ENCODE measurements at regions not wholly inside any gene's neighbourhood (a gene's known extent, or its start where the extent isn't known, plus 50 kb on each side); places are given as distances from the start of the nearest gene placed in this dataset.

DNA sequence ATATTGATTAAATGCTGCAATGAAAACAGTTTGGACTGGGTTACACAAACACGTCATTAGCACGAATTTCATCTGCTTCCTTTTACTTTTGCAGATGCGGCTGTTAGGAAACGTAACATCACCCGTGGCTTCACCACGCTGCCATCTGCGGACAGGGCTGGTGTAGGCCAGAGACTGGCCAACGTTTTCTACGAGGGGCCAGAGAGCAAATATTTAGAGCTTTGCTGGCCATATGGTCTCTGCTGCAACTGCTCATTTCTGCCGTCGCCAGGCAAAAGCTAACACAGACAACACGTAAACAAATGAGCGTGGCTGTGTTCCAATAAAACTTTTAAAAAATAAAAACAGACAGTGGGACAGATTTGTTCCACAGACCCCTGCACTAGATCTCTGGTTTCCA, 96.6 kb downstream of the ENGASE start:
- ATAC-seq (no peak), DNase-seq (ENCODE audit: missing footprints) (no peak)
- intact Hi-C loops (cut with DNase I): no loop called here

DNA sequence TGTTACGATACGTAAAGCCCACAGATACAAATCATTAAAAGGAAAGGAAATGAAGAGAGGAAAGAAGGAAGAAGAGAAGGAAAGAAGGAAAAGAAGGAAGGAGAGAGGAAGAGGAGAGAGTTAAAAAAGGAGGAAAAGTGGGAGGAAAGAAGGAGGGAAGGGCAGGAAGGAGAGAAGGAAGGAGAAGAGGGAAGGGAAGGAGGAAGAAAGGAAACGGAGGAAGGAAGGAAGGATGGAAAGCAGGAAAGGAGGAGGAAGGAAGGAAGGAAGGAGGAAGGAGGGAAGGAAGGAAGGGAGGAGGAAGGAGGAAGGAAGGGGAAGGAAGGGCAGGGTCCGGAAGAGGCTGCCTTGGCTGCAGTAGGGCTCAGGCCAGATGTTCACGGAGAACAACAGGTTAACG, 95.2 kb downstream of the ENGASE start:
- DNase-seq (ENCODE audit: missing footprints) (no peak), ATAC-seq (no peak)
- intact Hi-C loops (cut with DNase I): no loop called here

DNA sequence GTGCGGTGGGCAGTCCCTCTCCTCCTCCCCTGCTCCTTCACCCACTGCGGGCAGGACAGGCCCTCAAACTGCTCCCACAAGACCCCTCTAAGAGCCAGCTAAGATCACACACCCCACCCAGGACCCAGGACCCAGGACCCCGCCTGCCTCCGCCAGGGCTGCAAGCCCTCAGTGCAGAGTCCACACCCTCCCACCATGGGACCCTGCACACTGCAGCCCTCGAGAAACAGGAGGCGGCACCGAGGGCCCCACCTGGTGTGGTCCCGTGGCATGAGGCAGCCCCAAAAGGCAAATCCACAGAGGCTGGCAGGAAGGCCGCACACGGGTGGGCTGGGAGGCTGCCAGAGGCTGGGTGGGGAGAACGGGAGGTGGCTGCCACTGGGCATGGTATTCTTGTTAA, 94.7 kb downstream of the ENGASE start:
- intact Hi-C loops (cut with DNase I): no loop called here
- ATAC-seq (no peak), DNase-seq (ENCODE audit: missing footprints) (no peak)

DNA sequence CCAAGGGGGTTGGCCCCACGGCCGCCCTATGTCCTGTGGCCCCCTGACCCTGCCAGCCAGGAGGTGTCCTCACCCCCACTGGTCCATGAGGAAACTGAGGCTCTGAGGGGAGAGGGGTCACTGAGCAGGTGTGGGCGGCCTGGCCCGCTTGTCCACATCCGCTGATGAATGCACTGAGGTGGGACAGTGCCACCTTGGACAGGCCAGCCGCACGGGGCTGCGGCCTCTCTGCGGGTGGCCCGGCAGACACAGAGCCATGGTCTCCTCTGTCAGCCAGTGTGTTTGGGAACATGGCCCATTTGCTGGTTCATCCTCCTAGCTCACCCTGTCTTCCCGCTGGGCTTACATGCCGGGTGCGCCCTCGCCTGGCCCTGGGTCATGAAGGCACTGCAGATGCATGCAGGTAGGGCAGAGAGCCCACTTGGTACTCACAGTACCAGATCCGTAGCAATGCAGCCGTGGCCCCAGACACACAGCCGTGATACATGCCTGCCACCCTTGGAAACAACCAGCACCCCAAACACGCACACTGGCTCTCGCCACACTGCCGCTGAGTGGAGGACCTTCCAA, 93.9 kb downstream of the ENGASE start:
- intact Hi-C loops (cut with DNase I): no loop called here
- no peak for DNase-seq (ENCODE audit: missing footprints)
- ATAC-seq: no peak

DNA sequence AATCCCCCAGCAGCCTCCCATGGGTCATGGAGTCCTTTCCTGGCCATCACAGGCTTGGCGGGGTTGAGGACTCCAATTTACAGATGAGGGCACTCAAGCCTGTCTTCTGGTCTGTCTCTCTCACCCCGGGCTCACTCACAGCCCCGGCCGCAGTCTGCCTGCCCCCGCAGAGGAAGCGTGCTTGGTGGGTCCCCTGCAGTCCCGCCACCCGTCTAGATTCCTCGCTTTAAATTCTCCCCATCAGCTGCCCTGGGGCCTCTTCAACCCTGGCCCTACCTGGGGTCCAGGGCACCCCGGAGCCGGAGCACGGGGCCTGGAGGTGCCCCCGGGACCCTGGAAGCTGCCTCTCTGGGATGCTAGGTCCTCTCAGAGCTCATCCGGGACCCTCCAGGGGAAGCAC, 92.9 kb downstream of the ENGASE start:
- no peak for ATAC-seq
- DNase-seq (ENCODE audit: missing footprints): no peak
- intact Hi-C loops (cut with DNase I): no loop called here

DNA sequence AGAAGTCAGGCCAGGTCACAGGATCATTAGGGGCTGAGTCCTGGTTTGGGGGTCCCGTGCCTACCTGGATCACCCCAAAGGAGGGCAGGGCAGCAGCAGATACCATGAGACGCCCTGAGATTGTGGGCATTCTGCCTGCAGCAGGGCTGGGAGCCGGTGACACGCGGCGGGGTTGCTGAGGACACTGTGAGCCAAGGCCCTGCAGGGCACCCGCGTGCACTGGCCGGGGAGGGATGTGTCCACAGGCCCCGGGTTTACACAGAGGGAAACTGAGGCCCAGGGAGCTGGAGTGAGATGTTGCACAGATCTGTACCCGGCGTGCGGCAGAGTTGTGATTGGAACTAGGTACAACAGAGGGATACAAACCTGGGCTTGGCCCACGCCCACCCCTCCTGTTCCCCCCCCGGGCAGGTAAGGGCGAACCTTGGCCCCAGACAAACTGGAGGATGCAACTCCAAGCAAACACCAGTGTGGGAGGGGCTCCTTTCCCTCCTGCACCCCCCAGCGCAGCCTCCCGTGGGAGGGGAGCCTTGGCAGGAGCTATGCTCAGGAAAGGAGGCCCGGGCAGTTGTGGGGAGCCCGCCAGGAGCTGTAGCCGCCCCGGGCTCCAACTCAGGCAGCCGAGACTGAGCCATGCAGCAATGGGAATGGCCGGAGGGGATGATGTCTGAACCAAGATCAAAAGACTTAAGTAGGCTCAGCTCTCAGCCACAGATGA, 91.3 kb downstream of the ENGASE start:
- DNase-seq (ENCODE audit: missing footprints) (no peak), ATAC-seq (no peak)
- intact Hi-C loops (cut with DNase I): no loop called here

DNA sequence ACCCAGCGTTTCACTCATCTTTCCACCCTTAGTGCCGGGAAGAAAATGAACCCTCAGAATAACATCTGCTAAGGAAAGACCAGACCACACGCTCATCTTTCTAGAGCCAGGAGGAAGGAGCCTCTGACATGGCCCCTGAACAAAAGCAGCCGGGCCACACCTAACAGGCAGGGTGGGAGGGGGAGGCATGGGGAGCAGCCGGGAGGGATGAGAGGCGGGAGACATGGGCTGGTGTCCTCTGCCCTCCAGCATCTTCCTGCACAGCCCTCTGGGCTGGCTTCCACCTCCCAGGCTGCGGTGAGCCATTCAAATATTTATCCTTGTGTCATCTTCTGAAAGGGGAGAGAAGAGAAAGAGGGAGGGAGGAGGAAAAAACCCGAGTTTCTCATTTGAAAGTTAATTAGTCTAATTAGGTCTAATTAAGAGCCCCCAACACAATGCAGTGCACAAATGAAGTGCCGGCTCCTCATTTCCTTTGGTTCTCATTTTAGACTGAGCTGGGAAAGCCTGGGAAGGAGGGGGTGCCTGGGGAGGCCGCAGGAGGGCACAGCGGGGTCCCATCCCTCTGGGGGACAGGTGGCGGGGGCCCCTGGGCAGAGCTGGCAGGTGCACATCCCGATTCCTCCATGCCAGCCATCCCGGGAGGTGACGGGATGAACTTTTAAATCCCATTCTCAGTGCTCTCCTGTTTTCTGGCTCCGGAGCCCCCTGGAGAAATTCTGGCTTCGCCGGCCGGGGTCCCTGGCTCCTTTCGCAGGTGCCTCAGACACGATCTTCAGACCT, 90.5 kb downstream of the ENGASE start:
- intact Hi-C loops (cut with DNase I): no loop called here
- DNase-seq (ENCODE audit: missing footprints) (no peak), ATAC-seq (no peak)

DNA sequence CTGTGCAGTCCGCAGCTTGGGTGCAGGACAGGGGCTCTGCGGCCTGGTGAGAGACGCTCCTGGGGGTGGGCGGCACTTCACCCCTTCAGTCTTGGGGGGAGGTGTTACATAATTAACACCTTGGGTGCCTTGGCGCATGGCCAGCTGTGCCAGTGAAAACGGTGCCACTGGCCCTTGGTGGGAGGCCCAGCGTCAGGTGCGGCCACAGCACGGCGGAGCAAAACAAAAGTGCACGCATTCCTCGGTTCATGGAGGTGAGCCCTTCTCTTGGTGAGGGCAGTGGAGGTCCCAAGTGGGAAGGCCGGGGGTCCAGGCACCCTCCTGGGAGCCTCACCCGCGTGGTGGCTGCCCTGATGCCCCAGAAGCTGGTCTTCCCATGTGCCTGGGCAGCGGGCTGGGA, 89.8 kb downstream of the ENGASE start:
- intact Hi-C loops (cut with DNase I): no loop called here
- DNase-seq (ENCODE audit: missing footprints) (no peak), ATAC-seq (no peak)

DNA sequence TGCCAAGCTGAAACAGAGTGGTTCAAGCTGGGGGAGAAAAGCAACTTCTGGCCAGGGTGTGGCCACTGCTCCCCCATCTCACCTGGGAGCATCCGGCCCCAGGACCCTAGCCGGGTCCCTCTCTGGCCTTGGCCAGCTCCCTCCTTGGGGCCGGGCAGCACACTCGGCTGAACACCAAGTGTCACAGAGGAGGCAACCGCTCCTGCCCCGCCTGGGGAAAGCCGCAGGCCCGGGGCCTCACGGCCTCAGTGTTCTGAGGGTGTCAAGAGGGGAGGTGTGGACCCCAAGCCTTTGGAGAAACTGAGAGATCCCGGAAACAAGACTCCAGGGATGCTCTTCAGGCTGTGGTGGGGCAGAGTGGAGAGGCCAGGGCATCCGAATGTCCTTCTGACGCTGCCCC, 88.4 kb downstream of the ENGASE start:
- ATAC-seq (no peak), DNase-seq (ENCODE audit: missing footprints) (no peak)
- intact Hi-C loops (cut with DNase I): no loop called here

DNA sequence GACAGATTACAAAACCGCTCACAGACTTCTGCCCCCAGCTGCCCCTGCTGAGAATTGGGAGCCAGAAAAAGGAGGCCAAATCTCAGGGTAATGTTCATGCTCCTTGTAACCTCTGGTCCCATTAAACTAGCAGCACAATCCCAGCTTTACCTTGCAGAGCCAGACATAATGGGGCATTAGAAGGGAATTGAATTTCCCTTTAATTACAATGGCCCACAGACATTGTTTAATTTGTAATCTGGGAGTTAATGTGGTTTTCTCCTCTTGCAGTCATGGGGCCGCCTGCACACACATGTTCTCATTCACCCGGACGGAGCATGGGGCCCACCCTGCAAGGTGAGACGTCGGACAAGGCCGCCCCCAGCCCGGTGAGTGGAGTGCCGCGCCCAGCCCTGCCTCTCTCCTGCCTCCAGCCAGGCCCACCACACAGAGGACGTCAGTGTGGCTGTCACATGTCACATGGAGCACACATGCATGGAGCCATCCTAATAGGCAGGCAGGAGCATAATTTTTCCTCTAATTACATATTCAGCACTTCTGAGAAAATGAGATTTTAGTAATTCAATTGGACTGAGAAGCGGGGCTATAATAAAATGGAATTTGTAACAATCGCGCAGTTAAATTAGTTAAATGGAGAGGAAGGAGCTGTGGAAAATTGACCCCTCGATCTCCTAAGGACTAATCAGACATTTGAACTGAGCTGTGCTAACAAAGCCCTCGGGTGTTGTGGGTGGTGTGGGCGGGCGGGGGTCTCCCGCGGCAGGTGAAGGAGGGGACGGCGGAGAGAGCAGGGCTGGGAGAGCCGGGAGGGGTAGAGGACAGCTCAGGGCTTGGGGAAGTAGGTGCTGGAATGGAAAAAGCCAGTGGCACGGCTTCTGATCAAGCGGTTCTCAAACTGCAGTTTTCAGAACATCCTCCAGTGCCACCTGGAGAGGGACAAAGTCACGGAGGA, 87.7 kb downstream of the ENGASE start:
- ATAC-seq (no peak), DNase-seq (ENCODE audit: missing footprints) (no peak)
- intact Hi-C loops (cut with DNase I): no loop called here

DNA sequence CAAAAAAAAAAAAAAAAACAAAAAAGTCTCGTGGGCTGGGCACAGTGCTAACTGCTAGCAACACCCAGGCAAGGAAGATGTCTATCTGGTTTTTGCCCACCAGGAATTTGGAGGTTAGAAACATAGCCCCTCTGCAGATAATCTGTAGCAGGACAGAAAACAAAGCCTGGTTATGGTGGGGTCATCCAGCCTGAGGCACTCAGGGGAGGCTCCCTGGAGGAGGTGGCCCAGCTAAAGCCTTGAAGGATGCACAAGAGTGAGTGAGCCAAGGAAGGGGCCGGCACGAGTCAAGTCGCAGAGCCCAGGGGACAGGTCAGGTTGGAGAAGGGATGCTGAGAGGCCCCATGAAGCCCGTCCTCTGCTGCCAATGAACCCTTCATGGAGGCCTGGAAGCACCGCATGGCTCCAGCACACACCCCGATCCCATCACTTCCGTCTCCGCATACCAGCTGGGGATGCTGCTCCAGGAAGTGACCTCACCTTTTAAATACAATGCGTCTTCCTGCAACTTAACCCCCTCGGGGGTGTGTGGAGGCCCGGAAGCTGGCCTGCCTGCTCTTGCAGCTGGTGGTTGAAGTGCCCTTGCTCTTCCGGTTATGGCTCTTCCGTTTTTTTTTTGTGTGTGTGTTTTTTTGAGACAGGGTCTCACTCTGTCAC, 86.5 kb downstream of the ENGASE start:
- intact Hi-C loops (cut with DNase I): no loop called here
- no peak for DNase-seq (ENCODE audit: missing footprints)
- no peak for ATAC-seq

DNA sequence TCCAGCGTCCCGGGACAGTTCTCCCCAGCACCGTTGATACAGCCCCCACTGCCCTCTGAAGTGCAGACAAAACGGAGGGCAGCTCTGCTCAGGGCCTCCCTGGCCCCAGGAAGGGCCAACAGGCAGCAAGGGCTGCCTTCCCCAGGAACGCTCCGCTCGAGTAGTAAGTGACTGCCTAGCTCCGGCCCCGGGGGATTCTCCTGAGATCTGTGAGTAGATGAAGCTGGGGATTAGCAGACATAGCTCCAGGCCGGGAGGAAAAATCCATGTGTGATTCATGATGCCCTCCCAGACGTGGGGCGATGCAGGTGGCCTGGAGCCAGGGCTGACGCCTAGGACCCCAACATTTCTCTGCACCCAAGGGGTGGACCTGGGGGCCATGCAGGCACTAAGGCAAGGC, 85.3 kb downstream of the ENGASE start:
- intact Hi-C loops (cut with DNase I): no loop called here
- ATAC-seq (no peak), DNase-seq (ENCODE audit: missing footprints) (no peak)

DNA sequence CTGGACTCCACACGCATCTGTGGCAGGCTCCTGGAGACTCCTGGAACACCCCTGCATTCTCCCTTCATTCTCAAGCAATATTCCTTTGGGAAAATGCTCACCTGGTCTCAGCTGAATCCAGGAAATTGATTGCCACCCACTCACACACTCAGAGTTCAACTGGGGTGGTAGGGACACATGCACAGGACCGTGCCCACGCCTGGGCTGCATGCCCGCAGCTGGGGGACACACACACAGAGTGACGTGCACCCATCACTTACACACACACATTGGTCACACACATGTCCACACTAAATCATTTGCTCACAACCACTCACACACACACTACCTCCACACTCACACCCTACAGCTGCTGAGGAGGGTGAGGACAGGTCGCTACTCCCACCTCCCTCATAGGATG, 84.8 kb downstream of the ENGASE start:
- ATAC-seq (no peak), DNase-seq (ENCODE audit: missing footprints) (no peak)
- intact Hi-C loops (cut with DNase I): no loop called here

DNA sequence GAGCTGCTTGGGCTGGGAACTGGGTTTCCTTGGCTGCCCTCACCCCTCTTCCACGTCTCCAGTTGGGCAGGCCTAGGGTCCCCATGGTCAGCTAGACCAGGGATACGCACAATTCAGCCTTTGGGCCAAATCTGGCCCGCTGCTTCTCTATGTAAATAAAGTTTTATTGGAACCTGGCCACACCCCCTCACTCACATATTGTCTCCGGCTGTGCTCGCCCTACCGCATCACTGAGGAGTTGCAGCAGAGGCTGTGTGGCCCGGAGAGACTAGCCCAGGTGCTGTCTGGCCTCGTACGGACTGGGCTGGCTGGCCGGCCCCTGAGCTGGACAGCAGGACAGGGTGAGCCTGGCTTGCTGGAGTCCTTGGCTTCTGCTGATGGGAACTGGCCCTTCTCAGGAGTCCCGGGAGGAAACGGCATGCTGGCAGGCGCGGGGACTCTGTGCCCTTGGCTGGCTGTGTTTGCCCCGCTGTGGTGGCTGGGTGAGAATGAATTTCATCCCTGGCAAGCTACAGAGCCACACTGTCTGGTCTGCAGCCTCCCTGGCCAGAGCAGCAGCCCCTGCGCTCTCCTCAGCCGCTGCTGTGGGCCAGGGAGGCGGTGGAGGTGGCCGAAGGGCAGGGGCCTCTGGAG, 82.0 kb downstream of the ENGASE start:
- DNase-seq (ENCODE audit: missing footprints): no peak
- intact Hi-C loops (cut with DNase I): no loop called here

DNA sequence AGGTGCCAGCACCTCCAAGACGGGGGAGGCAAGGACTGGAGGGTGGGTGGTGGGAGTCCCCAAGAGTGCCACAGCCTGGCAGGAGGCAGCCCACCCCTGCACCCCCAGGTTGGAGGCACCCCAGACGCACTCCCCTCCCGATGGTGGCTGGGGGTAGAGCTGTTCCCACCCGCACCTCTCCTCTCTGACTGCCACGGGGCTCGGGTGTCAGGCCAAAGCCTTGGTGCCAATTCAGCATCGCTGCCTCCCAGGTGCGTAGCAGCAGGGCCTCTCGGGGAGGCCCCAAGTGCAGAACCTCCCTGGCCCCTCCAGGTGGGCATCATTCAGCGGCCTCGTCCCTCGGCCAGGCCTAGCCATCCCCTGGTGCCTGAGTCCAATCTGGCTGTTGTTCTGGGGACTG, 81.1 kb downstream of the ENGASE start:
- ATAC-seq (no peak), DNase-seq (ENCODE audit: missing footprints) (no peak)
- intact Hi-C loops (cut with DNase I): loop anchor here (2.0 kb wide), 1 partner anchor 69 kb away; no protein-coding TSS in a partner anchor

More for the DNA sequence above, 82.0 kb downstream of the ENGASE start:
- no peak for ATAC-seq

DNA sequence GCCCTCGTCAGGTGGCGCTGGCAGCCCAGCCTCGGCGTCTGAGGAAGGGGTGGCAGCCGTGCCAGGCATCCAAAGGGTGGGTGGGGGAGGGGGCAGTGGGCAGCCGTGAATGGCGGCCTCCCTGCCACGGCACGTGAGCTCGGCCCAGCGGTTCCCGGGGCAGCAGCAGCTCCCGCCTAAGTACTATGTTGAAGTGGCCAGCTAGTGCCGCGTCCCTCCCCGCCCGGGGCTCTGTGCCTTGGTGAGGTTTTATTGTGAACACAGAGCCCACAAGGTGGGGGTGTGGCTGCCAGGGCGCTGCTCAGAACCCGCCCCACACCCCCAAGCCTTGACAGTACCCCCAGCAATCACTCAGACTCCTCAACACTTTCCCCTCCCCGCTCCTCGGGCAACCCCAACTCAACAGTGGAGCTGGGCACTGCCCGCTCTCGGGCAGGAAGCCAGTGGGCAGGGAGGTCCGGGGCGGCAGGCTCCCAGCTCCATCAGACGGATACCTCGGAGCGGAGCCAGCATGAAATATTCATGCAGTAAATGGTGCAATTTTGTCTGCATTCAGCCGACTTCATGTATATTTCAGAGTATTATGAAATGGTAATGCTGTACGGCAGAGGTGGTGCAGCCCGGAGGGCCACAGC, 80.4 kb downstream of the ENGASE start:
- no peak for ATAC-seq
- intact Hi-C loops (cut with DNase I): loop anchor here (2.0 kb wide), 1 partner anchor 68 kb away; no protein-coding TSS in a partner anchor

DNA sequence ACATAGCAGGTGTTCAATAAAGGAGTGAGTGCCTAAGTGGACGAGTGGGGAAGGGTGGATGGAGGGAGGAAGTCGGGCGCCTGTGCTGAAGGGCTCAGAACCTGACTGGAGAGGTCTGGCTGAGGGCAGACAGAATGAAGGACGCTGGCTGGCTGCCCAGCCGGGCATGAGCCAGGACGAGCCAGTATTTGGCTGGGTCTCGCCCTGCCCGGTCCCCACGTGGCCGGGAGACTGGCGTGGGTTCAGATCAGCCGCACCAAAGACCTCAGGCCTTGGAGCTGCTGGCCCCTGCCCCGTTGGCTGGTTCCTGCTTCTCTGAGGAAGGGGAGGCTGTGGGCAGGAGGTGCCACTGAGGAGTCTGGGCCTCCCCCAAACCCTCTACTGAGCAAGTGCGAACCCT, 79.8 kb downstream of the ENGASE start:
- ATAC-seq (peak; percentile 89), DNase-seq (ENCODE audit: missing footprints) (no peak)
- intact Hi-C loops (cut with DNase I): loop anchor here (2.0 kb wide), 1 partner anchor 68 kb away; no protein-coding TSS in a partner anchor

More for the DNA sequence above, 80.4 kb downstream of the ENGASE start:
- no peak for DNase-seq (ENCODE audit: missing footprints)
